ENCODE measurements at regions not wholly inside any gene's neighbourhood (a gene's known extent, or its start where the extent isn't known, plus 50 kb on each side); places are given as distances from the start of the nearest gene placed in this dataset.

- ChIA-PET POLR2A (no interaction called here), CTCF (no interaction called here)
- ATAC-seq (ENCODE audit: low read depth): no peak
- H3K4me3 Mint-ChIP-seq: no peak overlapping the region
- H3K4me1 Mint-ChIP-seq: no peaks in the 10 kb centered on the region
- no peaks in the 10 kb centered on the region for H3K27me3 Mint-ChIP-seq
- no peaks in the 10 kb centered on the region for H3K9me3 Mint-ChIP-seq
- no peaks in the 10 kb centered on the region for H3K36me3 Mint-ChIP-seq (ENCODE audit: low read depth)
- DNase-seq: no peak
- no peak for TF ChIP-seq CTCF (IDR thresholded peaks at IDR 0.05)
- H3K27ac Mint-ChIP-seq: no peak overlapping the region
- intact Hi-C loops (cut with micrococcal nuclease): no loop called here
Observed at GRCh38 chr13:22311734-22312404, 641.0 kb downstream of the FGF9 start.

GRCh38 chr13:22312405-22312803 lies 641.5 kb downstream of the FGF9 start:
- CTCF ChIA-PET: no interaction called here
- no peak overlapping the region for H3K27ac Mint-ChIP-seq

GRCh38 chr13:22316494-22317025 lies 645.7 kb downstream of the FGF9 start:
- no peak for DNase-seq
- ATAC-seq (ENCODE audit: low read depth): no peak
- intact Hi-C loops (cut with micrococcal nuclease): no loop called here

More at GRCh38 chr13:22312405-22312803, 641.5 kb downstream of the FGF9 start:
- Mint-ChIP-seq H3K9me3 (no peaks in the 10 kb centered on the region), H3K4me3 (no peak overlapping the region), H3K36me3 (ENCODE audit: low read depth) (no peaks in the 10 kb centered on the region), H3K4me1 (no peaks in the 10 kb centered on the region), H3K27me3 (no peaks in the 10 kb centered on the region)
- POLR2A ChIA-PET: no interaction called here
- ATAC-seq (ENCODE audit: low read depth): no peak
- no peak for DNase-seq
- TF ChIP-seq CTCF (IDR thresholded peaks at IDR 0.05): no peak
- intact Hi-C loops (cut with micrococcal nuclease): no loop called here

GRCh38 chr13:22320991-22321390 lies 650.1 kb downstream of the FGF9 start:
- intact Hi-C loops (cut with micrococcal nuclease): no loop called here
- Mint-ChIP-seq H3K4me1 (no peaks in the 10 kb centered on the region), H3K27me3 (no peaks in the 10 kb centered on the region), H3K9me3 (no peaks in the 10 kb centered on the region), H3K4me3 (no peak overlapping the region), H3K36me3 (ENCODE audit: low read depth) (no peaks in the 10 kb centered on the region), H3K27ac (no peak overlapping the region)
- ChIA-PET CTCF (no interaction called here), POLR2A (no interaction called here)
- DNase-seq: no peak
- no peak for TF ChIP-seq CTCF (IDR thresholded peaks at IDR 0.05)
- no peak for ATAC-seq (ENCODE audit: low read depth)

More at GRCh38 chr13:22316494-22317025, 645.7 kb downstream of the FGF9 start:
- Mint-ChIP-seq H3K4me1 (no peaks in the 10 kb centered on the region), H3K4me3 (no peak overlapping the region), H3K27ac (no peak overlapping the region), H3K9me3 (no peaks in the 10 kb centered on the region), H3K36me3 (ENCODE audit: low read depth) (no peaks in the 10 kb centered on the region), H3K27me3 (no peaks in the 10 kb centered on the region)
- CTCF ChIA-PET: no interaction called here
- TF ChIP-seq CTCF (IDR thresholded peaks at IDR 0.05): no peak
- POLR2A ChIA-PET: no interaction called here

GRCh38 chr13:22325761-22326160 lies 654.9 kb downstream of the FGF9 start:
- H3K27me3 Mint-ChIP-seq: no peaks in the 10 kb centered on the region
- H3K4me1 Mint-ChIP-seq: no peaks in the 10 kb centered on the region

More at GRCh38 chr13:22325761-22326160, 654.9 kb downstream of the FGF9 start:
- CTCF ChIA-PET: no interaction called here
- TF ChIP-seq CTCF (IDR thresholded peaks at IDR 0.05): no peak
- DNase-seq (no peak), ATAC-seq (ENCODE audit: low read depth) (no peak)
- intact Hi-C loops (cut with micrococcal nuclease): no loop called here
- Mint-ChIP-seq H3K9me3 (no peaks in the 10 kb centered on the region), H3K27ac (no peak overlapping the region), H3K4me3 (no peak overlapping the region), H3K36me3 (ENCODE audit: low read depth) (no peaks in the 10 kb centered on the region)
- POLR2A ChIA-PET: no interaction called here
